COLO829 (cell line): ENCODE measurements at regions not wholly inside any gene's neighbourhood (a gene's known extent, or its start where the extent isn't known, plus 50 kb on each side); places are given as distances from the start of the nearest gene placed in this dataset.

Experiments
- DNase-seq: peaks from one replicate; pipeline ENCODE4 v3.0.0; 2012; ENCODE audit warnings: low spot score

- DNase-seq: no peak
Measured at GRCh38 chr2:23091900-23092299, 293.1 kb upstream of the KLHL29 start.

- DNase-seq: peak; percentile 27
Measured at GRCh38 chr2:23092831-23093230, 292.1 kb upstream of the KLHL29 start.

GRCh38 chr2:23093513-23093912 lies 291.5 kb upstream of the KLHL29 start:
- DNase-seq: no peak

- no peak for DNase-seq
Measured at GRCh38 chr2:23096906-23097602, 287.9 kb upstream of the KLHL29 start.

GRCh38 chr2:23100406-23100805 lies 284.6 kb upstream of the KLHL29 start:
- no peak for DNase-seq

GRCh38 chr2:23106242-23106785 lies 278.7 kb upstream of the KLHL29 start:
- no peak for DNase-seq

- no peak for DNase-seq
Measured at GRCh38 chr2:23107327-23107941, 277.5 kb upstream of the KLHL29 start.

GRCh38 chr2:23111263-23111662 lies 273.7 kb upstream of the KLHL29 start:
- no peak for DNase-seq

GRCh38 chr2:23112517-23112916 lies 272.5 kb upstream of the KLHL29 start:
- DNase-seq: no peak

GRCh38 chr2:23114299-23114698 lies 270.7 kb upstream of the KLHL29 start:
- DNase-seq: no peak

GRCh38 chr2:23118313-23118712 lies 266.7 kb upstream of the KLHL29 start:
- DNase-seq: no peak

GRCh38 chr2:23118894-23119293 lies 266.1 kb upstream of the KLHL29 start:
- no peak for DNase-seq

- DNase-seq: no peak
Measured at GRCh38 chr2:23120161-23120560, 264.8 kb upstream of the KLHL29 start.

GRCh38 chr2:23121968-23122648 lies 262.9 kb upstream of the KLHL29 start:
- DNase-seq: no peak

- DNase-seq: no peak
Measured at GRCh38 chr2:23122681-23123215, 262.2 kb upstream of the KLHL29 start.

GRCh38 chr2:23123686-23124085 lies 261.3 kb upstream of the KLHL29 start:
- DNase-seq: no peak

GRCh38 chr2:23124214-23124750 lies 260.7 kb upstream of the KLHL29 start:
- DNase-seq: no peak

- no peak for DNase-seq
Measured at GRCh38 chr2:23127465-23127864, 257.5 kb upstream of the KLHL29 start.

- no peak for DNase-seq
Measured at GRCh38 chr2:23128684-23129292, 256.2 kb upstream of the KLHL29 start.

GRCh38 chr2:23131066-23131575 lies 253.9 kb upstream of the KLHL29 start:
- no peak for DNase-seq

- no peak for DNase-seq
Measured at GRCh38 chr2:23132000-23132399, 253.0 kb upstream of the KLHL29 start.
